PC-3 (cell line): ENCODE measurements at regions not wholly inside any gene's neighbourhood (a gene's known extent, or its start where the extent isn't known, plus 50 kb on each side); places are given as distances from the start of the nearest gene placed in this dataset.

Source experiments
- ATAC-seq: fragments of 200-7000 bp; cut with Tn5 transposase; 2 replicates; pipeline ENCODE4 v1.9.1; 2020; ENCODE audit warnings: mild to moderate bottlenecking, moderate library complexity
- BruUV-seq: library from RNA; stranded (reverse); fragments of 400-500 nt; replicated peaks from 2 replicates; lab custom pipeline; 2021; lab: Mats Ljungman, UMichigan
- CTCF ChIA-PET: fragments of 300-600 bp; sonication (Branson Sonifier 250); formaldehyde crosslinking; loops from one replicate; lab custom pipeline; 2022; ENCODE audit warnings: antibody characterized with exemption; lab: Charles Lee
- POLR2A ChIA-PET: fragments of 300-600 bp; sonication (Branson Sonifier 250); formaldehyde crosslinking; loops from one replicate; lab custom pipeline; 2022; ENCODE audit warnings: antibody characterized with exemption; ENCODE audit not compliant: unreplicated experiment; lab: Charles Lee
- DNase-seq: peaks from one replicate; pipeline ENCODE4 v3.0.0-alpha.2; 2015
- H2AFZ ChIP-seq: fragments of 300-600 bp; sonication (generic); 2 replicates; pipeline ENCODE4 v1.6.0; 2016; ENCODE audit warnings: antibody characterized with exemption, low read length
- H3F3A ChIP-seq: fragments of 300-600 bp; sonication (generic); one replicate; pipeline ENCODE4 v1.6.0; 2017; ENCODE audit warnings: antibody characterized with exemption, low read length, control low read depth, mild to moderate bottlenecking; ENCODE audit not compliant: unreplicated experiment
- H3K27ac ChIP-seq: fragments of 300-600 bp; sonication (generic); 2 replicates; pipeline ENCODE4 v1.5.1; 2016; ENCODE audit warnings: mild to moderate bottlenecking, low read length
- H3K27me3 ChIP-seq: fragments of 300-600 bp; sonication (generic); 2 replicates; pipeline ENCODE4 v1.6.1; 2016; ENCODE audit warnings: low read length, mixed read lengths
- H3K36me3 ChIP-seq: fragments of 300-600 bp; sonication (generic); 2 replicates; pipeline ENCODE4 v1.6.1; 2016; ENCODE audit warnings: low read depth, mixed run types, low read length, mixed read lengths
- H3K4me1 ChIP-seq: fragments of 300-600 bp; sonication (generic); 2 replicates; pipeline ENCODE4 v1.5.1; 2016; ENCODE audit warnings: low read length; ENCODE audit not compliant: insufficient read depth
- H3K4me2 ChIP-seq: fragments of 300-600 bp; sonication (generic); 2 replicates; pipeline ENCODE4 v1.6.0; 2016; ENCODE audit warnings: low read length
- H3K4me3 ChIP-seq: fragments of 300-600 bp; sonication (generic); 2 replicates; pipeline ENCODE4 v1.5.1; 2016; ENCODE audit warnings: mild to moderate bottlenecking, low read length, mixed read lengths
- H3K79me2 ChIP-seq: fragments of 300-600 bp; sonication (generic); 2 replicates; pipeline ENCODE4 v1.6.1; 2017; ENCODE audit warnings: low read length, mixed read lengths
- H3K9ac ChIP-seq: fragments of 300-600 bp; sonication (generic); 2 replicates; pipeline ENCODE4 v1.6.0; 2016; ENCODE audit warnings: mild to moderate bottlenecking, low read length
- H3K9me2 ChIP-seq: fragments of 300-600 bp; sonication (generic); replicated peaks from 2 replicates; pipeline ENCODE4 v1.6.1; 2016; ENCODE audit warnings: mixed run types, low read length, mixed read lengths
- H3K9me3 ChIP-seq: fragments of 300-600 bp; sonication (generic); 2 replicates; pipeline ENCODE4 v1.6.1; 2016; ENCODE audit warnings: low read length, mixed read lengths
- H4K20me1 ChIP-seq: fragments of 300-600 bp; sonication (generic); 2 replicates; pipeline ENCODE4 v1.6.1; 2016; ENCODE audit warnings: low read length, mixed read lengths
- CTCF ChIP-seq: fragments of 300-600 bp; sonication (generic); conservative IDR thresholded peaks from 2 replicates; pipeline ENCODE4 v1.5.1; 2017; ENCODE audit warnings: antibody characterized with exemption, low read depth, mild to moderate bottlenecking, low read length
- EZH2 ChIP-seq: fragments of 300-600 bp; sonication (generic); IDR thresholded peaks from one replicate; pipeline ENCODE4 v1.6.1; 2017; ENCODE audit warnings: antibody characterized with exemption, mild to moderate bottlenecking, low read length; ENCODE audit not compliant: unreplicated experiment
- EZH2phosphoT487 ChIP-seq: fragments of 300-600 bp; sonication (generic); IDR thresholded peaks from 2 replicates; pipeline ENCODE4 v1.6.1; 2018; ENCODE audit warnings: mild to moderate bottlenecking, antibody characterized with exemption, low read length, borderline replicate concordance
- intact Hi-C: fragments of 100-400 bp; cut with micrococcal nuclease; formaldehyde crosslinking; loops from 2 replicates; pipeline ENCODE4 v1.9.0; 2023

DNA sequence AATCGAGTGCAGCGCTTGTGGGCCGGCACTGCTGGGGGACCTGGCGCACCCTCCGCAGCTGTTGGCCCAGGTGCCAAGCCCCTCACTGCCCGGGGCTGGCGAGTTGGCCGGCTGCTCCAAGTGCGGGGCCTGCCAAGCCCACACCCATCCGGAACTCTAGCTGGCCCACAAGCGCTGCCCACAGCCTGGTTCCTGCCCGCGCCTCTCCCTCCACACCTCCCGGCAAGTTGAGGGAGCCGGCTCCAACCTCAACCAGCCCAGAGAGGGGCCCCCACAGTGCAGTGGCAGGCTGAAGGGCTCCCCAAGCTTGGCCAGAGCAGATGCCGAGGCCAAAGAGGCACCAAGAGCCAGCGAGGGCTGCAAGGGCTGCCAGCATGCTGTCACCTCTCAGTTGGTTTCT, 73.4 kb downstream of the PLXNA1 start:
- 0 out of 2 replicates have a peak, but pooled peaks cover 4% of the 10 kb centered on the region for H3K27me3 ChIP-seq
- TF ChIP-seq CTCF (no peak), EZH2 (no peak), EZH2phosphoT487 (no peak)
- H2AFZ ChIP-seq = no peak overlapping the region
- H3K36me3 ChIP-seq = no peaks in the 10 kb centered on the region
- no peak overlapping the region for H3K27ac ChIP-seq
- H3F3A ChIP-seq = no peaks in the 10 kb centered on the region
- intact Hi-C loops = no loop called here
- no peak for ATAC-seq
- H3K4me1 ChIP-seq = no peaks in the 10 kb centered on the region
- no peak overlapping the region for H3K4me3 ChIP-seq
- no peaks in the 10 kb centered on the region for H3K79me2 ChIP-seq
- H3K9ac ChIP-seq = no peak overlapping the region
- no peak overlapping the region for H3K4me2 ChIP-seq
- no peak for DNase-seq
- BruUV-seq = no TSS peak
- ChIA-PET CTCF (no interaction called here), POLR2A (no interaction called here)
- no peaks in the 10 kb centered on the region for H3K9me2 ChIP-seq
- H3K9me3 ChIP-seq = no peaks in the 10 kb centered on the region
- no peaks in the 10 kb centered on the region for H4K20me1 ChIP-seq

GRCh38 chr3:127056976-127057375, 74.1 kb downstream of the PLXNA1 start:
- Histone ChIP-seq H3K9me2 (no peaks in the 10 kb centered on the region), H4K20me1 (no peaks in the 10 kb centered on the region), H3K9me3 (no peaks in the 10 kb centered on the region), H3K4me2 (no peak overlapping the region), H3K27ac (no peak overlapping the region), H3K36me3 (no peaks in the 10 kb centered on the region), H3K9ac (no peak overlapping the region), H2AFZ (no peak overlapping the region), H3F3A (no peaks in the 10 kb centered on the region), H3K4me3 (no peak overlapping the region), H3K4me1 (no peaks in the 10 kb centered on the region), H3K79me2 (no peaks in the 10 kb centered on the region), H3K27me3 (0 out of 2 replicates have a peak, but pooled peaks cover 4% of the 10 kb centered on the region)
- intact Hi-C loops = no loop called here
- CTCF ChIA-PET = no interaction called here
- POLR2A ChIA-PET = no interaction called here
- no peak for ATAC-seq
- no peak for TF ChIP-seq CTCF
- TF ChIP-seq EZH2 = no peak
- TF ChIP-seq EZH2phosphoT487 = no peak
- no TSS peak for BruUV-seq
- DNase-seq = no peak

DNA sequence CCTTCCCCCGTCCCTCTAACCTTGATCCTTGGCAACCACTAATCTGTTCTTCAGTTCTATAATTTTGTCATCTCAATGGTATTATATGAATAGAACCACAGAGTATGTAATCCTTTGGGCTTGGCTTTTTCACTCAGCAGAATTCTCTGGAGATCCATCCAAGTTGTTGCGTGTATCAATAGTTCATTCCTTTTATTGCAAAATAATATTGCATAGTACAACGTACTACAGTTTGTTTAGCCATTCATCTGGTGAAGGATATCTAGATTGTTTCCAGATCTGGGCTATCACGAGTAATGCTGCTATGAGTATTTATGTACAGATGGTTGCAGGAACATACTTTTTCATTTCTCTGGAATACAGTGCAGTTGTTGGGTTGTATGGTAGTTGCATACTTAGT, 76.2 kb downstream of the PLXNA1 start:
- no peaks in the 10 kb centered on the region for H3K79me2 ChIP-seq
- no peaks in the 10 kb centered on the region for H3K9me2 ChIP-seq
- H4K20me1 ChIP-seq = no peaks in the 10 kb centered on the region
- H3K27me3 ChIP-seq = 0 out of 2 replicates have a peak, but pooled peaks cover 4% of the 10 kb centered on the region
- POLR2A ChIA-PET = no interaction called here
- no peak overlapping the region for H3K27ac ChIP-seq
- H3K4me2 ChIP-seq = no peak overlapping the region
- no peaks in the 10 kb centered on the region for H3K36me3 ChIP-seq
- intact Hi-C loops = no loop called here
- no peaks in the 10 kb centered on the region for H3K9me3 ChIP-seq
- no peaks in the 10 kb centered on the region for H3K4me1 ChIP-seq
- H2AFZ ChIP-seq = no peak overlapping the region
- H3K9ac ChIP-seq = no peak overlapping the region
- TF ChIP-seq EZH2 (no peak), CTCF (no peak), EZH2phosphoT487 (no peak)
- DNase-seq (no peak), ATAC-seq (no peak)
- no peak overlapping the region for H3K4me3 ChIP-seq
- CTCF ChIA-PET = no interaction called here
- no peaks in the 10 kb centered on the region for H3F3A ChIP-seq
- BruUV-seq = no TSS peak
